GM13977 (cell line): ENCODE measurements at regions not wholly inside any gene's neighbourhood (a gene's known extent, or its start where the extent isn't known, plus 50 kb on each side); places are given as distances from the start of the nearest gene placed in this dataset.

ENCODE experiments used
- DNase-seq: peaks from one replicate; pipeline ENCODE4 v3.0.0; 2012; ENCODE audit warnings: low spot score
- CTCF ChIP-seq: IDR thresholded peaks from 2 replicates; pipeline ENCODE4 v1.5.1; 2012; ENCODE audit warnings: mild to moderate bottlenecking, control low read depth; ENCODE audit not compliant: insufficient read depth; ENCODE audit errors: extremely low read depth, missing control alignments
- in situ Hi-C: fragments of 300-500 bp; cut with MboI; formaldehyde crosslinking; loops from one replicate; pipeline ENCODE4 v1.12.0; 2022; ENCODE audit warnings: low sequenced_read_pairs, low pct_unique_long_range_greater_than_20kb, mixed read lengths, inconsistent platforms; ENCODE audit not compliant: unreplicated experiment

- no peak for DNase-seq
- no peak for TF ChIP-seq CTCF
- in situ Hi-C loops: no loop called here
These were observed 128.9 kb downstream of the MTPAP start for GRCh38 chr10:30219971-30220751.

GRCh38 chr10:30216821-30217220 lies 132.3 kb downstream of the MTPAP start:
- TF ChIP-seq CTCF: no peak
- no peak for DNase-seq
- in situ Hi-C loops: no loop called here

DNA sequence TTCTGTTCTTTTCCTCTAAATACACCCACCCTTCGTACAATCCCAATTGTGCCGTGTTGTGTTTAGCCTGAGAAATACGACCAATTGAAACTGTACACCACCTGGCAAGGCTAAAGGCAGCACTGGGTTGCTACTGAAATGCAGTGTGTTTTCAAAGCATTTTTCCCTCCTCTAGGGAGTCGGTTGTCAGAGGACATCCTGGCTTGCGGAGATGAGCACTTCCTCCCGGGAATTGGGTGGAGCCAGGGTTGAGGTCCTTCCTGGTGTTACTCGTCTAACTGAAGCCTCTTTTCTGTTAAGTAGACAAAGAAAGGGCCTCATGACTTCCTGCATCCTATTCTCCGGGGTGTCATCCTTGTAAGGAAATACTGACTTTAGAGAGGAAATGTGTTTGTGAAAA lies 133.5 kb downstream of the MTPAP start:
- TF ChIP-seq CTCF: no peak
- in situ Hi-C loops: no loop called here
- DNase-seq: no peak

- TF ChIP-seq CTCF: no peak
- DNase-seq: no peak
- in situ Hi-C loops: no loop called here
These were observed 133.9 kb downstream of the MTPAP start for GRCh38 chr10:30215141-30215540.

GRCh38 chr10:30210296-30210695 lies 138.8 kb downstream of the MTPAP start:
- TF ChIP-seq CTCF: no peak
- in situ Hi-C loops: no loop called here

DNA sequence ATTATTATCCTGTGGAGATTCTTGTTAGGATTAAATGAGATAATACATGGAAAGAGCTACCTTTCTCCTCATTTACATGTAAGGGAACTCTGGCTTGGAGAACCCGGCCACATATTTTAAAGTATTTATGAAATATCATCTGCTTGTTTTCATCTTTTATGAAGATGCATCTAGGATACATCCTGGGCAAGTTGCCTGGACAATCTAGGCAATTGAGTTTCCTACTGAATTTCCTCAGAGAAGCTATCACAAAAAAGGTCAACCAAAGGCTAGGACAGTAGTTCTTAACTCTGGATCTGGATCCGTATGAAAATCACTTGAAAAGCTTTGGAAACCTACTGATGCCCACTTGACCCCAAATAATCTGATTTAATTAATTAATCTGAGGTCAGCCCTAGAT lies 140.7 kb downstream of the MTPAP start:
- in situ Hi-C loops: no loop called here
- no peak for TF ChIP-seq CTCF
- no peak for DNase-seq

More at GRCh38 chr10:30210296-30210695, 138.8 kb downstream of the MTPAP start:
- no peak for DNase-seq
